ENCODE measurements at regions not wholly inside any gene's neighbourhood (a gene's known extent, or its start where the extent isn't known, plus 50 kb on each side); places are given as distances from the start of the nearest gene placed in this dataset.

GRCh38 chr13:50197705-50198104, 182.5 kb downstream of the KCNRG start:
- no peak for DNase-seq

DNA sequence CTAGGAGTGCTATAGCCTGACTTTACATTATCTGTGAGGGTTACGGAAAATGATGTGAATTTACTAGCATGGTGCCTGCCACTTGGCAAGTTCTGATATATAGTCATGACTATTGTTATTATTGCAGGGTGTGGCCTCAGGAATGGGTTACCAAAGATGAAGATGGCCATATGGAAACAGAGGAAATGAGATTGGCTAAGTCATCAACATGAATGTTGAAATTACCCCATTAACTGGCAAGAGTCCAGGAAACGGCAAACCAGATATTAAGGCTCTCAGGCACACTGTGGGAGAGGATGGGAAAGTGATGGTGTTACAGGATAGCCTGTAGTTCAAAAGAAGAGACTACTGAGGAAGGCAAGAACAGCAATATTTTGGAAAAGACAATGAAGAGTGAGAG, 183.3 kb downstream of the KCNRG start:
- no peak for DNase-seq

DNA sequence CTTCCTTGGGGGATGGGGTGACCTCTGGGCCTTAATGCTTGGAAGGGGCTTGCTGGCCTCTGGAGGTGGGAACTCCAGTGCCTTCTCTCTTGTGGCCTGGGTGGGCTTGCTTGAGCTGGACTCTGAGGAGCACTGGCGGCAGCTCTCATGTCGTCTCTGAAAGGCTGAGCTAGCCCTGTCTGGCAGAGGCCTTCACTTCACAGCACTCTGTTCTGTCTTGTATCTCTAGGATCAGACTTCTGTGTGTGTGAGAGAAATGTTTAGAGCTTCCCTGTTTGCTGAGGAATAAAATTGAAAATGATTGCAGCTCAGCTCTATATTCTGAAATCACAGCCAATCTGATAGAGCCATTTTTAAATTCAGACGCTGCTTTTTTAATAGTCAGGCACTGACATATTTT, 185.3 kb downstream of the KCNRG start:
- no peak for DNase-seq

DNA sequence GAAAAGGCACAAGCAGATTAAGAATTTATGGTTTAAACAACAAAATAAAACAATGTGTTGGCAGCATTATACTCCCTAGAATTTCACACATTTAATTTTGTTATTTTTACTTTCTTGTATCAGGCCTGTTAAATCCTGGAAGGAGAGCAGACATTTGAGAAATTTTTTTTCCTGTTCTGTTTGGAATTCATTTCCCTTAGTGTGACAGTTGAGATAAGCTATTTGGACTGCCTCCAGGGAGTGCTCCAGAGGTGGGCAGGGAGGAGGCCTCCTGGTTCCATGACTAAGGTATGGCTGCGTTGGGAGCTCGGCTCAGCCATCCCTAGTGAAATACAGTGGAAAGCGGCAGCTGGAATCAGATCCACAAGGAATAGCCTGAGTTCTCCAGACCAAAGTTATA, 185.7 kb downstream of the KCNRG start:
- DNase-seq: no peak

- DNase-seq: no peak
These were observed 187.2 kb downstream of the KCNRG start for GRCh38 chr13:50202485-50202884.

DNA sequence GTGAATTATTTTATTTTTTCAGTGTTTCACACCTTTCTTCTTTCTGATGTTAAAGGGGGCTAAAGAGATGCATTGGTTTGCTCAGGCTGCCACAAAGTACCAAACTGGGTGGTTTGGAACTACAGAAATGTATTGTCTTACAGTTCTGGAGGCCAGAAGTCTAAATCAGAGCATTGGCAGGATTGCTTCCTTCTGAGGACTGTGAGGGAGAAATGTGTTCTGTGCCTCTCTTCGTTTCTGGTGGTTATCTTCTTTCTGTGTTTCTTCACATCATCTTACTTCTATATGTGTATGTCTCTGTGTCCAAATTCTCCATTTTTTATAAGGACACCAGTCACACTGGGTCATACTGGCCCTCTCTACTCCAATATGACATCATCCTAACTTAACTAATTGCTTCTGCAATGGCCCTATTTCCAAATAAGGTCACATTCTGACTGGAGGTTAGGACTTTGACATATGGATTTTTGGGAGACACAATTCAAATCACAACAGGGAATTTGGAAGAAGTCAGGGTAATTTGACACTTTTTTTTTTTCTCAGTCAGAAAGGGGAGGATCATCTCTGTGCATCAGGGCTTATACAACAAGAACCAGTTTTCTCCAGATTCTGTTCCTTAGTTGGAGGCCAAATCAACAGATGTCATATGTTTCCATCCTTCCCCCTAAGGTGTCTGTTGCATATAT, 188.2 kb downstream of the KCNRG start:
- DNase-seq: no peak

DNA sequence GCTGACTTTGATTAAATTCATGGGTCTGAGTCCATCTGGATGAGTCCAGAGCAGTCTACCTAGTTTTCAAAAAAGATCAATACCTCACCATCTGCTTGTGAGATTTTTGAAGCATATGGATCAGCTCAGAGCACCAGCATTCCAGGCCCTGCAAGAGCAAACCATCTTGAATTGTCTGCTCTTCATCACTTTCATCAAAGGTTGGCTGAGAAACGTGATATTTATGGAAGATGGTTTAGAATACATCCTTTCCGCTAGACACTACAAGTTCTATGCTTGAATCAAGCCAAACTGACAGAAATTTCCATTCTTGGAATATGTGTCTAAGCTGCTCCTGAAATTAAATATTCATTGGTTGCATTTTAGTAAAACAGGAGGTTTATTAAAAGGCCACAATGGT, 190.3 kb downstream of the KCNRG start:
- no peak for DNase-seq

GRCh38 chr13:50208826-50209335, 193.6 kb downstream of the KCNRG start:
- no peak for DNase-seq

- DNase-seq: no peak
These were observed 194.4 kb downstream of the KCNRG start for GRCh38 chr13:50209631-50210030.

- DNase-seq: no peak
These were observed 198.3 kb downstream of the KCNRG start for GRCh38 chr13:50213526-50213925.

DNA sequence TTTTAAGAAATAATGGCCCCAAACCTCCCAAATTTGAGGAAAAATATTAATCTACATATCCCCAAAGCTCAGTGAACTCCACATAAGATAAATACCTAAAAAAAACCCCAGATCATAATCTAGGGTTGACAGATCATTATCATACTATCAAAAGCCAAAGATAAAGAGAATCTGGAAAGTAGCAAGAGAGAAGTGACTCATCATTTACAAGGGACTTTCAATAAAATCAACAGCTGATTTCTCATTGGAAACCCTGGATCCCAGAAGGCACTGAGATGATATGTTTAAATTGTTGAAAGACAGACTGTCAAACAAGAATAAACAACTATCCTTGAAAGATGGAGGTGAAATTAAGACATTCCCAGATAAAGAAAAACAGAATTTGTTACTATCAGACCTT, 199.3 kb downstream of the KCNRG start:
- no peak for DNase-seq

- DNase-seq: no peak
These were observed 200.2 kb downstream of the KCNRG start for GRCh38 chr13:50215399-50215798.

DNA sequence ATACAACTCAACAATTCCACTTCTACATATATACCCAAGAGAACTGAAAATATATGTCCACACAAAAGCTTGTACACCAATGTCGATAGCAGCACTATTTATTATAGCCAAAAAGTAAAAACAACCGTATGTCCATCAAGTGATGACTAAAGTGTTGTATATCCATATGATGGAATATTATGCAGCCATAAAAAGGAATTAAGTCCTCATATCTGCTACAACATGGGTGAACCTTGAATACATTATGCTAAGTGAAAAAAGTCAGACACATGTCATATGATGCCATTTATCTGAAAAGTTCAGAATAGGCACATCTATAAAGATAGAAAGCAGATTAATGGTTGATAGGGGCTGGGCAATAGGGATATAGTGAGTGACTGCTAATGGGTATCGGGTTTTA, 204.5 kb downstream of the KCNRG start:
- DNase-seq: no peak

DNA sequence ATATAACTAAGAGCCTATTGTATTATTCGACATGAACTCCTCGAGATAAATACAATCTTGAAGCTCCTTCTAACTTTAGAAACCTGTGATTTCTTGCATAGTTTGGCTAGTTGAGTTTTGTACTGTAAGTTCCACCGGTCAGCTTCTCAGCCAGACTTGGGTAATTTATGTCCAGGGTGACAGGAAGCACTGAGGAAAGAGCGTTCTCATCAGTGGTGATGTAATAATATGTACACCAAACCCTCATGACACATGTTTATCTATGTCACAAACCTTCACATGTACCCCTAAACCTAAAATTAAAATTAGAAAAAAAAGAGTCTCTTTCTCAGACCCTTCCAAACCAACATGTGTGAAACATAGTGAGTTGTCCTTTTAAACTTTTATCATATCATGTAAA, 205.7 kb downstream of the KCNRG start:
- no peak for DNase-seq

- DNase-seq: no peak
These were observed 207.5 kb downstream of the KCNRG start for GRCh38 chr13:50222569-50223332.

DNA sequence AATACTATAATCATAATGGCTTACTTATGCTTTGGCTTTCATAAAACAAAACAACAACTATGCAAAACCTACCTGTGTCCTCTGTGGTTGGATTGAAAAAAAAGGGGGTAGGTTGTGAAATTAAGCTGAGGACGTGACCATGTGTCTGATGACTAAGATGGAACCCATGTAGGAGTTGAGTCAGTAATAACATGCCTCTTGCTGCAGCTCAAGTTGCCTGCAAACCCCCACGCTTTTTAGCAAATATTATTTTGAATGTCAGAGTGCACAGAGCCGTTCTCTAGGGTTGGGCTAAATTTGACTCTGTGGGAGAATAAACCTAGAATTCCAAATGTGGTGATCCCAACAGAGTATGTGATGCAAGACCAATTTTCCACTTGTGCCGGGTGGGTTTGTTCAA, 209.3 kb downstream of the KCNRG start:
- no peak for DNase-seq

DNA sequence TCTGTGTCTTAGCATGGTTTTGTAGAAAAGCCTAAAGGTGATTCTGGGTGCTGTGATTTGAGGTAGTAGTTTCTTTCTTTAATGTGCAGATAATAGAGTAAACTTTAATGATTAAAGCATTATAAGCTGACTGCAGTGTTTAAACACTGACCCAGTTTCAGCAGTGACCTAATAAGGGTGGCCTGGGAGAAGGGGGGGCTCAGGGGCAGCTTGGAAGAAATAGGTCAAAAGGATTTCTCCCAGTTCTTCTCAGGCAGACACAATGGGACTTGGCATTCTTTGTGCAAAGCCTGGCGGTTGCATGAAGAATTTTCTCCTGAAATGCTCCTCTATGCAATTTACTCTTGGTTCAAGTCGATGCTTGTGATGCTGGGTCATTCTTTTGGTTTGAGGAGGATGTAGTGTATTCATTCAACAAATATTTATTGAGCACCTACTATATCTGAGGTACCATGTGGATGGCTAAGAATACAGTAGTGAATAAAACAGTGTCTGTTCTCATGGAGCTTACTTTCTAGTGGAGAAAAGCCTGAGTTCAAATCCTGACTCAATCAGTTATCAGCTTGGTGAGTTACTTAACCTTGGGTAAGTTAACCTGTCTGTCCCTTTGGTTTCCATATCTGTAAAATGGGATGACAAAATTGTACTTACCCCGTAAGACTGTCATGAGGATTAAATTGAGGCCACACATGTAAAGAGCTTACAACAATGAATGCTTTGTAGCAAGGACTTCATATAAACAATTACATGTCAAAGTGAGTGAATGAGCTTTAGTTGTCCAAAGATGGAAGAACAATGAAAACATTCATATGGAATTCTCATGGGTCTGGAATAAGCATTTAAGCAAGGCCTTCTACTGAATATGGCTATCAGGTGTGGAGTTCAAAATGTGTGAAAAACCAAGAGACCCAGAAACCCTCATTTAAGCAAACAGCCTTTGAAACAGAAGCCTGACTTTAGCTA, 210.2 kb downstream of the KCNRG start:
- DNase-seq: no peak

DNA sequence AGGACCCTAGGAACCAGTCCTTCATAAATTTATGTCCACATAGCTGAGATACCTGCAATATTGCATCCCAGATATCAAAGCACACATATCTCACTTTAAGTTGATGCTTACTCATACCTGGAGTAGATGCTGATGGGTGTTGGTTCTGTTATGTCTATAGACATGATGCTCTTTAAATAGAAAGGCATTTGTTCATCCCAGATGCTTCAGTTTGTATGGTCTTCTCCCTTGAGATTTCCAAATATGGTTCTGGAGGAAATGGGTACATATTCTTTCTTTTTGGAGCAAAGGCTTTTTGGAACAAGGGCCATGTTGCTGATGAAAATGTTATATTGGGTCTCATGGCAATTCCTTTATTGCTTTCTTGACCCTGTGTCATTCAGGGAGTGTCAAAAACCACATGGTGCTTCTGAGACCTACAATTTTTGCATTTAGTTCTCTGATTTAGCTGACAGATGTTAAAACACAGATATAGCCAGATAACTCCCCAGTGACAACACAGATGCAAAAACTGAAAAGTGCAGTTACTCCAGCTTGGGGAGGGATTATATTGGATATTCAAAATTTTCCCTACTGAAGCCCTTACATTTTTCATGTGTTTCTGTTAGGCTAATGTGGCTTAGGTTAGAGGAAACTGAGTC, 211.4 kb downstream of the KCNRG start:
- DNase-seq: no peak

- DNase-seq: no peak
These were observed 212.1 kb downstream of the KCNRG start for GRCh38 chr13:50227361-50227760.

DNA sequence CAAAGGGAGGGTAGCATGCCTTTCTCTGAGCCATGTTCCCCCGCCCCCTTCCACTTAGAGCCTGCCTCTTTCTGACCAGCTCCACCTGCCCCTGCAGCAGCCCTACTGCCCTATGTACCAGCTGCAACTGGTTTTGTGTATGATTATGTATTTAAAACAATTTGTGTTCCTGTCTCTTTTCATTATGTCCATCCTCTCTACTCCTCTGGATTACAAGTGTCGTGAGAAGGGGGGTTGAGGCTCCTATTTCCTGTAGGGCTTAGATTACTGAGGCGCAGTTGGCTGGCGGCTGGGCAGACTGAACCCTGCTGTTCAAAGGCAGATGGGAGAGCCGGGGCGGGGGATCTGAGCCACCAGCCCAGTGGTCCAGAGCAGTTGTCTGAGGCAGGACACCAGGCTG, 213.3 kb downstream of the KCNRG start:
- no peak for DNase-seq

- DNase-seq: no peak
These were observed 214.9 kb downstream of the KCNRG start for GRCh38 chr13:50229960-50230661.

- DNase-seq: no peak
These were observed 215.4 kb downstream of the KCNRG start for GRCh38 chr13:50230662-50230978.

Data from cerebellar nuclear complex (tissue), 1 donor.